Neuron (in vitro differentiated cells): ENCODE measurements at regions not wholly inside any gene's neighbourhood (a gene's known extent, or its start where the extent isn't known, plus 50 kb on each side); places are given as distances from the start of the nearest gene placed in this dataset.
"Not testable (repeated sequence)": the region's sequence is repeated elsewhere in the genome, so short reads cannot be mapped to it uniquely, and the experiment has no call there.

Source experiments
- H2AFZ ChIP-seq: one replicate; pipeline ENCODE4 v1.6.1; 2013; ENCODE audit warnings: low read depth, mild to moderate bottlenecking, inconsistent platforms, low read length, moderate library complexity
- H3K27me3 ChIP-seq: one replicate; pipeline ENCODE4 v1.6.1; 2013; ENCODE audit warnings: low read length; ENCODE audit not compliant: insufficient read depth
- H3K36me3 ChIP-seq: one replicate; pipeline ENCODE4 v1.6.1; 2013; ENCODE audit warnings: low read length; ENCODE audit not compliant: insufficient read depth
- H3K4me1 ChIP-seq: one replicate; pipeline ENCODE4 v1.6.1; 2013; ENCODE audit warnings: low read length; ENCODE audit not compliant: insufficient read depth
- H3K4me3 ChIP-seq: 2 replicates; pipeline ENCODE4 v1.5.1; 2013; ENCODE audit warnings: mild to moderate bottlenecking, low read length, moderate library complexity
- H3K9me3 ChIP-seq: one replicate; pipeline ENCODE4 v1.6.1; 2013; ENCODE audit warnings: low read length

- no peak overlapping the region for H2AFZ ChIP-seq
- H3K4me3 ChIP-seq = no peak overlapping the region
- no peaks in the 10 kb centered on the region for H3K9me3 ChIP-seq
- no peaks in the 10 kb centered on the region for H3K27me3 ChIP-seq
- H3K36me3 ChIP-seq = no peaks in the 10 kb centered on the region
- no peaks in the 10 kb centered on the region for H3K4me1 ChIP-seq
These were observed 203.6 kb upstream of the CHORDC1 start for GRCh38 chr11:90426442-90426841.

GRCh38 chr11:90423378-90423777 is 200.5 kb upstream of the CHORDC1 start:
- Histone ChIP-seq H3K4me1 (no peaks in the 10 kb centered on the region), H3K27me3 (no peaks in the 10 kb centered on the region), H3K36me3 (no peaks in the 10 kb centered on the region), H3K4me3 (no peak overlapping the region), H2AFZ (no peak overlapping the region), H3K9me3 (no peaks in the 10 kb centered on the region)

GRCh38 chr11:90422787-90423186 is 199.9 kb upstream of the CHORDC1 start:
- H3K4me1 ChIP-seq = not testable (repeated sequence)

GRCh38 chr11:90414221-90414620 is 191.4 kb upstream of the CHORDC1 start:
- H3K9me3 ChIP-seq = no peaks in the 10 kb centered on the region
- H3K4me3 ChIP-seq = no peak overlapping the region
- H3K36me3 ChIP-seq = no peaks in the 10 kb centered on the region
- H3K27me3 ChIP-seq = no peaks in the 10 kb centered on the region
- no peaks in the 10 kb centered on the region for H3K4me1 ChIP-seq
- no peak overlapping the region for H2AFZ ChIP-seq

More at GRCh38 chr11:90422787-90423186, 199.9 kb upstream of the CHORDC1 start:
- H2AFZ ChIP-seq, H3K36me3 ChIP-seq, H3K9me3 ChIP-seq, H3K4me3 ChIP-seq, H3K27me3 ChIP-seq: not testable (repeated sequence)

- H3K27me3 ChIP-seq = no peaks in the 10 kb centered on the region
- H3K36me3 ChIP-seq = no peaks in the 10 kb centered on the region
- H2AFZ ChIP-seq = no peak overlapping the region
- no peak overlapping the region for H3K4me3 ChIP-seq
- H3K9me3 ChIP-seq = no peaks in the 10 kb centered on the region
- no peaks in the 10 kb centered on the region for H3K4me1 ChIP-seq
These were observed 184.5 kb upstream of the CHORDC1 start for GRCh38 chr11:90407350-90407749.

- no peaks in the 10 kb centered on the region for H3K27me3 ChIP-seq
These were observed 169.8 kb upstream of the CHORDC1 start for GRCh38 chr11:90392692-90393091.

GRCh38 chr11:90391756-90392155 is 168.9 kb upstream of the CHORDC1 start:
- no peaks in the 10 kb centered on the region for H3K36me3 ChIP-seq

More at GRCh38 chr11:90392692-90393091, 169.8 kb upstream of the CHORDC1 start:
- Histone ChIP-seq H3K4me1 (no peaks in the 10 kb centered on the region), H2AFZ (no peak overlapping the region), H3K36me3 (no peaks in the 10 kb centered on the region), H3K9me3 (no peaks in the 10 kb centered on the region), H3K4me3 (no peak overlapping the region)

GRCh38 chr11:90380206-90380605 is 157.4 kb upstream of the CHORDC1 start:
- H3K27me3 ChIP-seq = no peaks in the 10 kb centered on the region
- no peaks in the 10 kb centered on the region for H3K36me3 ChIP-seq
- H3K4me1 ChIP-seq = no peaks in the 10 kb centered on the region
- no peak overlapping the region for H3K4me3 ChIP-seq
- H2AFZ ChIP-seq = no peak overlapping the region
- no peaks in the 10 kb centered on the region for H3K9me3 ChIP-seq

More at GRCh38 chr11:90391756-90392155, 168.9 kb upstream of the CHORDC1 start:
- H3K4me1 ChIP-seq = no peaks in the 10 kb centered on the region
- no peak overlapping the region for H2AFZ ChIP-seq
- no peaks in the 10 kb centered on the region for H3K27me3 ChIP-seq
- H3K9me3 ChIP-seq = no peaks in the 10 kb centered on the region
- no peak overlapping the region for H3K4me3 ChIP-seq

- H2AFZ ChIP-seq = no peak overlapping the region
- no peaks in the 10 kb centered on the region for H3K36me3 ChIP-seq
- H3K4me3 ChIP-seq = no peak overlapping the region
- no peaks in the 10 kb centered on the region for H3K9me3 ChIP-seq
- no peaks in the 10 kb centered on the region for H3K27me3 ChIP-seq
- no peaks in the 10 kb centered on the region for H3K4me1 ChIP-seq
These were observed 151.1 kb upstream of the CHORDC1 start for GRCh38 chr11:90373971-90374370.

- no peak overlapping the region for H2AFZ ChIP-seq
- H3K4me1 ChIP-seq = no peaks in the 10 kb centered on the region
- H3K27me3 ChIP-seq = no peaks in the 10 kb centered on the region
- H3K4me3 ChIP-seq = no peak overlapping the region
- H3K9me3 ChIP-seq = no peaks in the 10 kb centered on the region
- no peaks in the 10 kb centered on the region for H3K36me3 ChIP-seq
These were observed 141.7 kb upstream of the CHORDC1 start for GRCh38 chr11:90364527-90364926.

GRCh38 chr11:90363739-90364138 is 140.9 kb upstream of the CHORDC1 start:
- H2AFZ ChIP-seq = no peak overlapping the region
- no peaks in the 10 kb centered on the region for H3K4me1 ChIP-seq
- H3K9me3 ChIP-seq = no peaks in the 10 kb centered on the region
- no peaks in the 10 kb centered on the region for H3K36me3 ChIP-seq
- no peak overlapping the region for H3K4me3 ChIP-seq
- no peaks in the 10 kb centered on the region for H3K27me3 ChIP-seq

GRCh38 chr11:90355200-90355599 is 132.4 kb upstream of the CHORDC1 start:
- H3K27me3 ChIP-seq = no peaks in the 10 kb centered on the region
- H3K4me3 ChIP-seq = no peak overlapping the region
- H2AFZ ChIP-seq = no peak overlapping the region
- no peaks in the 10 kb centered on the region for H3K36me3 ChIP-seq
- H3K4me1 ChIP-seq = no peaks in the 10 kb centered on the region
- no peaks in the 10 kb centered on the region for H3K9me3 ChIP-seq

GRCh38 chr11:90349731-90350130 is 126.9 kb upstream of the CHORDC1 start:
- Histone ChIP-seq H3K9me3 (no peaks in the 10 kb centered on the region), H3K4me3 (no peak overlapping the region), H3K27me3 (no peaks in the 10 kb centered on the region), H2AFZ (no peak overlapping the region), H3K36me3 (no peaks in the 10 kb centered on the region), H3K4me1 (no peaks in the 10 kb centered on the region)

GRCh38 chr11:90344546-90344945 is 121.7 kb upstream of the CHORDC1 start:
- Histone ChIP-seq H3K4me1 (no peaks in the 10 kb centered on the region), H3K4me3 (no peak overlapping the region), H2AFZ (no peak overlapping the region), H3K27me3 (no peaks in the 10 kb centered on the region), H3K36me3 (no peaks in the 10 kb centered on the region), H3K9me3 (no peaks in the 10 kb centered on the region)
